Stomach (tissue), 8 donors: ENCODE measurements at regions not wholly inside any gene's neighbourhood (a gene's known extent, or its start where the extent isn't known, plus 50 kb on each side); places are given as distances from the start of the nearest gene placed in this dataset.
A peak's percentile ranks its signal among the peaks of the same experiment; 100 is the strongest.

ENCODE experiments used
- DNase-seq, 2 donors: peaks; one replicate each; pipeline versions ENCODE4 v3.0.0 to v3.0.0-alpha.2; 2013 to 2019
- H3K27ac ChIP-seq, 5 donors: fragments of 200-600 bp in 4 of 5; sonication (generic) in 4 of 5; one replicate each; pipeline ENCODE4 v1.5.1; 2013 to 2019; ENCODE audit warnings: mild to moderate bottlenecking in 1 of 5, moderate library complexity in 1 of 5
- H3K27me3 ChIP-seq, 3 donors: fragments of 200-600 bp; sonication (generic); one replicate each; pipeline ENCODE4 v1.5.1; 2017 to 2019; ENCODE audit warnings: mixed run types in 1 of 3
- H3K36me3 ChIP-seq, 4 donors: fragments of 200-600 bp; sonication (generic); 1 replicate in 3 of 4; 2 replicates in 1 of 4; pipeline ENCODE4 v1.5.1; 2016 to 2019
- H3K4me1 ChIP-seq, 4 donors: fragments of 200-600 bp; sonication (generic); one replicate each; pipeline ENCODE4 v1.5.1; 2016 to 2019
- H3K4me3 ChIP-seq, 4 donors: fragments of 200-600 bp; sonication (generic) in 3 of 4; one replicate each; pipeline ENCODE4 v1.5.1; 2016 to 2019; ENCODE audit warnings: mild to moderate bottlenecking in 1 of 4
- H3K9me3 ChIP-seq, 4 donors: fragments of 200-600 bp; sonication (generic); one replicate each; pipeline ENCODE4 v1.5.1; 2016 to 2019
- EP300 ChIP-seq: sonication (generic); formaldehyde crosslinking; IDR thresholded peaks from one replicate; pipeline ENCODE4 v1.6.1; 2017; ENCODE audit warnings: antibody characterized with exemption
- POLR2A ChIP-seq, 4 donors: fragments of 450-650 bp; IDR thresholded peaks; one replicate each; pipeline ENCODE4 v1.6.1; 2016; ENCODE audit warnings: antibody characterized with exemption in 4 of 4, control low read depth in 2 of 4, mild to moderate bottlenecking in 1 of 4, moderate library complexity in 1 of 4
- POLR2AphosphoS5 ChIP-seq, 3 donors: sonication (generic); formaldehyde crosslinking; IDR thresholded peaks; one replicate each; pipeline ENCODE4 v1.6.1; 2016; ENCODE audit warnings: antibody characterized with exemption in 3 of 3
- WGBS, 5 donors: extraction: QIAGEN DNeasy Blood & Tissue Kit in 3 of 5; methylation state at CpG; one replicate each; pipeline versions ENCODE4 v1.1.5 to v1.1.7; 2013 to 2018; 5-methylcytosine and 5-hydroxymethylcytosine counted together
- intact Hi-C: fragments of 100-400 bp; cut with DNase I; formaldehyde crosslinking; loops from one replicate; pipeline ENCODE4 v1.15.1; 2023; ENCODE audit warnings: low total_unique reads
- TF ChIP-seq, protein P1 (sequence below), 7 experiments: fragments of 450-650 bp in 4 of 7; fragments of 200-600 bp in 3 of 7; sonication (generic) in 3 of 7; IDR thresholded peaks; one replicate each; pipeline ENCODE4 v1.5.1; 2016 to 2019; ENCODE audit warnings: antibody characterized with exemption in 7 of 7, control low read depth in 2 of 7, mild to moderate bottlenecking in 1 of 7
- donor health status: healthy with polysubstance abuse.
- donor health status: Bipolar disorder and iron deficiency.
- donor health status: healthy.

DNA sequence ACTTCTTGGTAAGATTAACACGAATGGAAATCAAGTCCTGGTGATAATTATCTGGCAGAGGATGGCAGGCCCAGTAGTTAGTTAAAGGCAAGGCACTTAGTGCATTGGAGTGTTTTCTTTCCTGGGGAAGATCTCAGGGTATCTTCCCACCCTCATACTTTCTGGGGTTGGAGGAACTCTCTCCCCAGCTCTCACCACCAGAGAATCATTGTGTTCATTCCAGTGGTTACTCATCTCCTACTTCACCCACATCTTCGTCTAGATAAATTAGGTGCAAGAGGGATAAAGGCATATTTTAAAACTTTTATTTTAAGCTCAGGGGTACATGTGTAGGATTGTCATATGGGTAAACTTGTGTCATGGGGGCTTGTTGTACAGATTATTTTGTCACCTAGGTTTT lies 67.5 kb upstream of the SH3RF1 start:
- Histone ChIP-seq H3K9me3 (no peaks in the 10 kb centered on the region), H3K36me3 (no peaks in the 10 kb centered on the region), H3K4me1 (no peaks in the 10 kb centered on the region), H3K4me3 (no peak overlapping the region), H3K27me3 (no peaks in the 10 kb centered on the region), H3K27ac (no peak overlapping the region)
- intact Hi-C loops, result no loop called here
- no peak for DNase-seq
- WGBS, 5 donors, result 40 to 78% (median 63%) methylated on average over 2 of the region's 2 CpGs
- TF ChIP-seq POLR2A (IDR thresholded peaks at IDR 0.05) (no peak), POLR2AphosphoS5 (IDR thresholded peaks at IDR 0.05) (no peak), EP300 (no peak)
- TF ChIP-seq, protein P1, sequence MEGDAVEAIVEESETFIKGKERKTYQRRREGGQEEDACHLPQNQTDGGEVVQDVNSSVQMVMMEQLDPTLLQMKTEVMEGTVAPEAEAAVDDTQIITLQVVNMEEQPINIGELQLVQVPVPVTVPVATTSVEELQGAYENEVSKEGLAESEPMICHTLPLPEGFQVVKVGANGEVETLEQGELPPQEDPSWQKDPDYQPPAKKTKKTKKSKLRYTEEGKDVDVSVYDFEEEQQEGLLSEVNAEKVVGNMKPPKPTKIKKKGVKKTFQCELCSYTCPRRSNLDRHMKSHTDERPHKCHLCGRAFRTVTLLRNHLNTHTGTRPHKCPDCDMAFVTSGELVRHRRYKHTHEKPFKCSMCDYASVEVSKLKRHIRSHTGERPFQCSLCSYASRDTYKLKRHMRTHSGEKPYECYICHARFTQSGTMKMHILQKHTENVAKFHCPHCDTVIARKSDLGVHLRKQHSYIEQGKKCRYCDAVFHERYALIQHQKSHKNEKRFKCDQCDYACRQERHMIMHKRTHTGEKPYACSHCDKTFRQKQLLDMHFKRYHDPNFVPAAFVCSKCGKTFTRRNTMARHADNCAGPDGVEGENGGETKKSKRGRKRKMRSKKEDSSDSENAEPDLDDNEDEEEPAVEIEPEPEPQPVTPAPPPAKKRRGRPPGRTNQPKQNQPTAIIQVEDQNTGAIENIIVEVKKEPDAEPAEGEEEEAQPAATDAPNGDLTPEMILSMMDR (IDR thresholded peaks at IDR 0.05), result no peak

DNA sequence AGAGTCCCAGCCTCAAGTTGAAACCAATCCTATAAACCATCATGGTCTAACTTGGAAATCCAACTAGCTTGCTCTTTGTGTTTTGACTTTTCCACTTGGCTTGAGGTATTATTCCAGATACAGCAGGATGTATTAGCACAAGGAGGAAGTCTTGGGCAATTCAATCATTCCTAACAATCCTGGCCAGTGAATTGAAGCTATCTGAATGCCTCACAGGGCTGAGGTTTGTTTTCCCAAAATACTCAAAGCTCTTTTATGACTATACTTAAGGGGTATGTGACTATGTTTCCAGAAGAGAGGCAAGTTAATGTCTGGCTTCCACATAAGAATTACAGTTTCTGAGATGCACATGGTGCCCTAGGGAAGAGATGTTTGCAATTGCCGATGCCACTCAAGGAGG lies 66.8 kb upstream of the SH3RF1 start:
- intact Hi-C loops, result no loop called here
- Histone ChIP-seq H3K36me3 (no peaks in the 10 kb centered on the region), H3K9me3 (no peaks in the 10 kb centered on the region), H3K27me3 (no peaks in the 10 kb centered on the region), H3K4me3 (no peak overlapping the region), H3K27ac (no peak overlapping the region), H3K4me1 (no peaks in the 10 kb centered on the region)
- TF ChIP-seq POLR2A (IDR thresholded peaks at IDR 0.05) (no peak), EP300 (no peak), POLR2AphosphoS5 (IDR thresholded peaks at IDR 0.05) (no peak)
- TF ChIP-seq, protein P1 (IDR thresholded peaks at IDR 0.05), result no peak
- 92 to 100% (median 97%) methylated on average over 1 of the region's 1 CpG for WGBS, 5 donors
- no peak for DNase-seq

DNA sequence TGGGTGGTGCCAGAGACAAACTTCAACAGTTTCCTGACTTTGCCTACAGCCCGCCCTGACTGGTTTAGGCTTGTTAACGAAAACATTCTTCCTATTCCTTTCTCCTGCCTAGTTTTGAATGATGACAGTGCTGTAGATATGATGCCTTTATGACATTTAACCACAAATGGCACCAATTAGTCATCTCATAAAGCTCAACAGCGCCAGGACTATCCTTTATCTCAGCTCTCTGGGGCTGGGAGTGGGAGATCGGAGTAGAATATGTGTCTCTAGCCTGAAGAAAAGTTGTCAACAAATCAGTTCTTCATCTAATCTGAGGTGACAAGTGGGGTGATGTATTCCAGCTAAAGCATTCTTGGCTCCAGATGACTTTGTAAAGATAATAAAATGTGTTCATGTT lies 64.6 kb upstream of the SH3RF1 start:
- H3K9me3 ChIP-seq, result no peaks in the 10 kb centered on the region
- DNase-seq, result peak in 1 of 2 donors; percentile 11
- no peaks in the 10 kb centered on the region for H3K4me1 ChIP-seq
- no peak overlapping the region for H3K4me3 ChIP-seq
- WGBS, 5 donors, result 82 to 94% (median 90%) methylated on average over 4 of the region's 4 CpGs
- H3K27ac ChIP-seq, result no peak overlapping the region
- no peaks in the 10 kb centered on the region for H3K36me3 ChIP-seq
- no peak for TF ChIP-seq POLR2AphosphoS5 (IDR thresholded peaks at IDR 0.05)
- no peak for TF ChIP-seq POLR2A (IDR thresholded peaks at IDR 0.05)
- TF ChIP-seq, protein P1 (IDR thresholded peaks at IDR 0.05), result no peak
- TF ChIP-seq EP300, result no peak
- no peaks in the 10 kb centered on the region for H3K27me3 ChIP-seq
- intact Hi-C loops, result no loop called here

DNA sequence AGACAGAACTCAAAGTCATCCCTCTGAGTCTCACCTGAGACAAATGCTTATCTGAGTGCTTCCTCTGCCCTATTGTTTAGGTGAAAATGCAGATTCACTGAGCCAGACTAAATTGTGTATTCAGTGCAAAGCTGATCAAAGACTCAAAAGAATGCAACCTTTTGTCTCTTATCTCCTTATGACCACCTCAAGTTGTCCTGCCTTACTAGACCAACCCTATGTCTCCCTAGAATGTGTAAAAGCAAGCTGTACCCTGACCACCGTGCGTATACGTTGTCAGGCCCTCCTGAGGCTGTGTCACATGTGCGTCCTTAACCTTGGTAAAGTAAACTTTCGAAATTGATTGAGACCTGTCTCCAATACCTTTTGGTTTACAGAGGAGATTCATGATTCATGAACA lies 63.6 kb upstream of the SH3RF1 start:
- Histone ChIP-seq H3K36me3 (no peaks in the 10 kb centered on the region), H3K4me3 (no peak overlapping the region), H3K27me3 (no peaks in the 10 kb centered on the region), H3K27ac (no peak overlapping the region), H3K9me3 (no peaks in the 10 kb centered on the region), H3K4me1 (no peaks in the 10 kb centered on the region)
- 77 to 85% (median 78%) methylated on average over 5 of the region's 5 CpGs for WGBS, 5 donors
- intact Hi-C loops, result no loop called here
- no peak for DNase-seq
- TF ChIP-seq, protein P1 (IDR thresholded peaks at IDR 0.05), result no peak
- no peak for TF ChIP-seq POLR2AphosphoS5 (IDR thresholded peaks at IDR 0.05)
- TF ChIP-seq POLR2A (IDR thresholded peaks at IDR 0.05), result no peak
- TF ChIP-seq EP300, result no peak
